GM11168 (cell line): ENCODE measurements at regions not wholly inside any gene's neighbourhood (a gene's known extent, or its start where the extent isn't known, plus 50 kb on each side); places are given as distances from the start of the nearest gene placed in this dataset.
"Not testable (repeated sequence)": the region's sequence is repeated elsewhere in the genome, so short reads cannot be mapped to it uniquely, and the experiment has no call there.

Experiments
- in situ Hi-C: fragments of 300-500 bp; cut with MboI; formaldehyde crosslinking; loops from one replicate; pipeline ENCODE4 v1.12.0; 2022; ENCODE audit warnings: low sequenced_read_pairs; ENCODE audit not compliant: unreplicated experiment

DNA sequence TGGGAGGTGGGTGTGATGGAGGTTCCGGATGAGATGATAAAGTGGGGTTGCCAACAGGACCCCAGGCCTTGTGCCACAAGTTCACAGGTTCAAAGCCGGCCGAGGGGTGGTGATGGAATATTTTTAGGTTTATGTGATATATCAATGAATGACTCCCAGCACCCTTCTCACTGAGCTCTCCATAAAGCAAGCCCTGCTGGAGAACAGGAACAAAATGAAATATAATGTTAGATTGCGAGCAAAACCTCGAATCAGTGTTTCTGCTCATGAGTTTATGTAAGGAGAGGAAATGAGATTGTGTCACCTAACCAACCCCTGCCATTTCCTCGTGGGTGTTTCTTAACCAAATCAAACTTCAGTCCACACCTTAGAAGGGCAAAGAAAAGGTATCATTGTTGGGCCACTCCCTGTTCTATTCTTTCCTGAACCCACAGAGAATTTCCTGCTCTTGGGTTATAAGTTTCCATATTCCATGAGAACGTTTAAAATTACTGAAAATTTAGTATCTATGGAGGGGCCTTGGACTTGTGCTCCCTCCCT, 192.2 kb upstream of the EXOC2 start:
- in situ Hi-C loops = no loop called here

DNA sequence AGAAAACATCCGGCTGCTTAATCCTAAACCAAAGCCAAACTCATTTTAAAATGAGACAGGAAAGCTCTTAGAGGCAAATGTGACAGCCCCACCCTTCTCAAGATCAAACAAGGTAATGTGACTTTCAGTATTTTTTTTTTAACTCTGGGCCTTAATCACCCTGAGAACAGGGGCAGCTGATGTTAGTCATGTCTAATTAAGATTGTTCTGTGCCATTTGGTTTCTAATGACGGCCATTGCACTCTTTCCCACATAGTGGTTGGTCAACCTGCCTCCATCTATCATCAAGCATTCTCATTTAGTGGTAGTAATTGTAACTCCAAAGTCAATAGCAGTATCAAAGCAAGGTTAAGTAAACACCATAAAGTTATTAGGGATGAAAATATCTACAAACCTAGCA, 191.6 kb upstream of the EXOC2 start:
- in situ Hi-C loops = no loop called here

GRCh38 chr6:882084-882598, 189.2 kb upstream of the EXOC2 start:
- in situ Hi-C loops = no loop called here

- in situ Hi-C loops = no loop called here
Measured at GRCh38 chr6:878179-878578, 185.2 kb upstream of the EXOC2 start.

DNA sequence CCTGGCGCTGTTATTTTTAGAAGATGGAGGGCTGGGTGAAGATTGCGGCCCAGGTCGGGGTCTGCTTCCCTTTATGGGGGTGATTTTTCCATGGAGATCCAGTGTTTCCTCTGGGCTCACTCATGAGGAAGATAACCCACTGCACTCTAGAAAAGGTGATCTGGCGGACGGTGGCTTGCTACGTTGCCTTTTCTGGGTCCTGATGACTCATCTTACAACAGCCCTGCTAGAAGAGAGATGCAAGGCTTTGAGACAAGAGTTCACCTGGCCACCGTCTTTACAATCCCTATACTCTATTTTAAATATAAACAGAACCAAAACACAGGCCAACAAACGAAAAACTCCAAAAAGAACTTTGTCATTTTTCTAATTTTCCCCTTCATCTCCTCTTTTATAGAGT, 182.1 kb upstream of the EXOC2 start:
- in situ Hi-C loops = no loop called here

GRCh38 chr6:872570-873125, 179.7 kb upstream of the EXOC2 start:
- in situ Hi-C loops = no loop called here

GRCh38 chr6:871503-871902, 178.6 kb upstream of the EXOC2 start:
- in situ Hi-C loops = no loop called here

GRCh38 chr6:870096-870495, 177.2 kb upstream of the EXOC2 start:
- in situ Hi-C loops = no loop called here

- in situ Hi-C loops = no loop called here
Measured at GRCh38 chr6:868201-868600, 175.3 kb upstream of the EXOC2 start.

DNA sequence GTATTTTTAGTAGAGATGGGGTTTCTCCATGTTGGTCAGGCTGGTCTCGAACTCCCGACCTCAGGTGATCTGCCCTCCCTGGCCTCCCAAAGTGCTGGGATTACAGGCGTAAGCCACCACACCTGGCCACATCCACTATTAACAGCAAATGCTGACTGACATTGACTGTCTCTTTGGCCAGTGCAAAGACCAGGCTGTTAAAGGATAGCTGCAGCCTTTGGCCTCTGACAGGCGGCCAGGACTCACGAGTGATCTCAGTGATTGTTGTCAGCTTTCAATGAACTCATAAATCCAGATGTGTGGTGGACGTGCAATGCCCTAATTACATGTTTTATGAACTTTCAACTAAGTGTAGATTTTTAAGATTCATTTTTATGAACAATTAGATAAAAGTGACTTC, 174.4 kb upstream of the EXOC2 start:
- in situ Hi-C loops = no loop called here

- in situ Hi-C loops = no loop called here
Measured at GRCh38 chr6:866316-866715, 173.4 kb upstream of the EXOC2 start.

DNA sequence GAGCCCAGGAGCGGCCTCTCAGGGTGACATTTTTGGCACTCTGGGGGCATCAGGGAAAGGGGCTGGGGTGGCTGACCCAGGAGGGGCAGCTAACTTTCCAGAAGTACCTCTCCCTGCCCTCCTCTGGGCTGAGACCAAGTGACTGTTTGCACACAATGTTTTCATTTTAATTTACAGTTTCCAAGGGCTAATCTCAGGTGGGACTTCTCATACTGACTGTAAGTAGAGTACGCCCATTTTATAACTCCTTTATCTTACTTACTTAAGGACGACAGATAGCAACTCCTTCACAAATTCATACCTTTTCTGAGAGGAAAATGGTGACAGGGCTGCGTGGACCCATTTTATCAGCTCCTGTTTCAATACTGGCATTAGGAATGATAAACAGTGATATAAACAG, 172.9 kb upstream of the EXOC2 start:
- in situ Hi-C loops = no loop called here

- in situ Hi-C loops = no loop called here
Measured at GRCh38 chr6:863831-864230, 170.9 kb upstream of the EXOC2 start.

- in situ Hi-C loops = not testable (repeated sequence)
Measured at GRCh38 chr6:863127-863526, 170.2 kb upstream of the EXOC2 start.

DNA sequence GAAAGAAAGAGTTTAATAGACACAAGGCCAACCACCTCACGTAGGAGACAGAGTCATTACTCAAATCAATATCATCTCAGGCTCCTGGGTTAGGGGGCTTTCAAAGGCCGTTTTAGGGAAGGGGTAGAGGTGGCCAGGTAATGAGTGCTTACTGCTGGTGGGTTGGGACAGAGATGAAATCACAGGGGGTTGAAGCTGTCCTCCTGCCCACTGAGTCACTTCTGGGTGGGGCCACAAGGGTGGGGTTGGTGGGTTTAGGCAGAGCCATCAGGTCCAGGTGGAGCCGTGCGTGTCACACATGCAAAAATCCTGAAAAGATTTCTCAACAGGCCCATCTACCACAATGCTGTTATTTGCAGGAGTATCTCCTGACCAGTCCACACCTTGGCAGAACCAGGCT, 167.0 kb upstream of the EXOC2 start:
- in situ Hi-C loops = no loop called here

DNA sequence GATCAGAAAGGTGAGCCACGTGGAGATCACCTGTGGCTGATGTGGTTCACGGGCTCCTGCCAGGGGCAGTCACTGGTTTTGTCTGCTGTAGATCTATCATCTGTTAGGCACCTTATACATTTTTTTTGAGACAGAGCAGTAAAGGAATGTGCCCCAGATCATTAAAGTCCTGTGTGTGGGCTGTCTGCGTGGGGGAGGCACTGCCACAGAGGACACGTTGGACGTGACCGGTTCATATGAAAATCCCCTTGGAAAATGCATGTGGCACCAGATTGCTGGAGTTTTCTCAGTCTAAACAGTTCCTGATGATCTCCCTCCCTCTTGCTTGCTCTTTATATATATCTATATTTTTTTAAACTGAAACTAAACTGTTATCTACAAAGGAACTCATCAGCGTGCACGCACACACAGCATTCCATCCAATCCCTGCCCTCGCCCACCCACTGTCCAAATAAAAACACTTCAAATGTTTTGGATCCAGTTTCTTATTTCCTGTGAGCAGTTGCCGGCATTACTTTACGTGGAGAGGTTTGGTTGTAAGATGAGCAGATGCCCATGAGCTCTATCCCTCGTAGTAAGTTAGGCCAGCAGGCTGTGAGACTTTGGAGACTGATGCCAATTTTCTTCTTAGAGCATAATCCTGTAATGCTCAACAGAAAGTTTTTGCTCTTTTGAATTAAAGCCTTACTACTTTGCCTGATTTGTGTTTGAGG, 161.6 kb upstream of the EXOC2 start:
- in situ Hi-C loops = no loop called here

DNA sequence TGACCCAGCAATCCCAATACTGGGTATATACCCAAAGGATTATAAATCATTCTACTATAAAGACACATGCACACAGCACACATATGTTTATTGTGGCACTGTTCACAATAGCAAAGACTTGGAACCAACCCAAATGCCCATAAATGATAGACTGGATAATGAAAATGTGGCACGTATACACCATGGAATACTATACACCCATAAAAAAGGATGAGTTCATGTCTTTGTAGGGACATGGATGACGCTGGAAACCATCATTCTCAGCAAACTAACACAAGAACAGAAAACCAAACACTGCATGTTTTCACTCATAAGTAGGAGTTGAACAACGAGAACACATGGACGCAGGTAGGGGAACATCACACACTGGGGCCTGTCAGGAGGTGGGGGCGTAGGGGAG, 159.3 kb upstream of the EXOC2 start:
- in situ Hi-C loops = not testable (repeated sequence)

- in situ Hi-C loops = no loop called here
Measured at GRCh38 chr6:849075-849506, 156.2 kb upstream of the EXOC2 start.

GRCh38 chr6:845566-845965, 152.6 kb upstream of the EXOC2 start:
- in situ Hi-C loops = no loop called here

DNA sequence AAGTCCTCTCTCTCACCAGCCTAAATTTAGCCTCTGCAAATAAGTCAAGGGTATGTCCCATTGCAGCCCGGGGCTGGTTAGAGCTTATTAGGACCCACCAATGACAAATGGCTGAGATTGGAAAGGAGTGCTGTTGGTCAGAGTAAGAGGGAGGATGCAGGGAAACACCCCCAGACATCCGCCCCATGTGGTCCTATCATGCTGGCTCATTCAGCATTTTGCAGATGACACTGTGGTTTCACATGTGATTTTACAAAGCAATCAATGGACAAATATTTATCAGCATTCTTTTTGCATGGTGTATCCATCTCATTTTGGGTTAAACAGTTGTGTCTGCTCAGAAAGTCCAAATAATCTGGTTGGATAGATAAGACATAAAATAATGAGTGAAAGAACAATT, 152.2 kb upstream of the EXOC2 start:
- in situ Hi-C loops = no loop called here

DNA sequence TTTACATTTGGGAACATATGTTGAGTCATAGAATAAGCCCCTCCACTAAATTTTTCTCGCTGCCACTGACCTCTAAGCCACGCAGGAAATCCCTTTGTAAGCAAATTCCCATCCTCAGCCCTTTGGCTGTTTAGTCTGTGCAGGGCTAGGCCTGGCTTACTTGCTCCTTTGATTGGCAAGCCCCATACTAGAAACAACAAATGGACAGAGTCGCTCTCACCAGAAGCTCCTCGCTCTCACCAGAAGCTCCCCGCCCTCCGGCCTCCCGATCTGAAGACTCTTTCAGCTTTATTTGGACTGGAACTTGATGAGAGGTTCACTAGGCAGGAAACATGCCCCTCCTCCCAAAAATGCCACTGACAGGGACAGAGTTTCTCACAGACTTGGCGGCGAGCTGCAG, 149.2 kb upstream of the EXOC2 start:
- in situ Hi-C loops = no loop called here

DNA sequence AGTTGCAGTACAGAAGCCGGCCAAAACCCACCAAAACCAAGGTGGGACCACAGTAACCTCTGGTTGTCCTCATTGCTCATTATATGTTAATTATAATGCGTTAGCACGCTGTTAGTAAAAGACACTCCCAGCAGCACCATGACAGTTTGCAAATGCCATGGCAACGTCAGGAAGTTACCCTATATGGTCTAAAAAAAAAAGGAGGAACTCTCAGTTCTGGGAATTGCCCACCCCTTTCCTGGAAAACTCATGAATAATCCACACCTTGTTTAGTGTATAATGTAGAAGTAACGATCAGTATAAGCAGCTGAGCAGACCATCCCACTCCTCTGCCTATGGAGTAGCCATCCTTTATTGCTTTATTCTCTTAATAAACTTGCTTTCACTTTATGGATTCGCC, 148.6 kb upstream of the EXOC2 start:
- in situ Hi-C loops = no loop called here
